ENCODE measurements at regions not wholly inside any gene's neighbourhood (a gene's known extent, or its start where the extent isn't known, plus 50 kb on each side); places are given as distances from the start of the nearest gene placed in this dataset.

DNA sequence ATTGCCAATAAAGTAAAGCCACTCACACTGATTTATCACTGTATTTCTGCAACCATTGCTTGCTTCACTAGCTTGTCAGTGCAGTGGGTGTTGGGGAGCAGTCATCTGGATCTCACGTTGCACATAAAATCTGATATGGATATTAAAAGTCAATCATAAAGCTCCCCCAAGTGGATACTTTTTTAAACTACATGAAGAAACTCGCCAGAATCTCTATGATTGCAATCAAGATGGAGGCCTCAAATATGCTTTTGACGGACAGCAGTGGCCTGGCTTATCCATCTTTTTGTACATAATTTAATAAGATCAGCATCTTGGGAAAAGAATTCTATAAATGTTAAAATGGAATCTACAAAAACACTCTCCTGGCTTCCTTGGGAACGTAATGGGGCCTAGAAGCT lies 137.7 kb downstream of the WT1 start:
- TF ChIP-seq, protein P1, sequence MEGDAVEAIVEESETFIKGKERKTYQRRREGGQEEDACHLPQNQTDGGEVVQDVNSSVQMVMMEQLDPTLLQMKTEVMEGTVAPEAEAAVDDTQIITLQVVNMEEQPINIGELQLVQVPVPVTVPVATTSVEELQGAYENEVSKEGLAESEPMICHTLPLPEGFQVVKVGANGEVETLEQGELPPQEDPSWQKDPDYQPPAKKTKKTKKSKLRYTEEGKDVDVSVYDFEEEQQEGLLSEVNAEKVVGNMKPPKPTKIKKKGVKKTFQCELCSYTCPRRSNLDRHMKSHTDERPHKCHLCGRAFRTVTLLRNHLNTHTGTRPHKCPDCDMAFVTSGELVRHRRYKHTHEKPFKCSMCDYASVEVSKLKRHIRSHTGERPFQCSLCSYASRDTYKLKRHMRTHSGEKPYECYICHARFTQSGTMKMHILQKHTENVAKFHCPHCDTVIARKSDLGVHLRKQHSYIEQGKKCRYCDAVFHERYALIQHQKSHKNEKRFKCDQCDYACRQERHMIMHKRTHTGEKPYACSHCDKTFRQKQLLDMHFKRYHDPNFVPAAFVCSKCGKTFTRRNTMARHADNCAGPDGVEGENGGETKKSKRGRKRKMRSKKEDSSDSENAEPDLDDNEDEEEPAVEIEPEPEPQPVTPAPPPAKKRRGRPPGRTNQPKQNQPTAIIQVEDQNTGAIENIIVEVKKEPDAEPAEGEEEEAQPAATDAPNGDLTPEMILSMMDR (optimal IDR thresholded peaks at IDR 0.05 in 1 of 3, IDR thresholded peaks at IDR 0.05 in 1 of 3, conservative IDR thresholded peaks at IDR 0.05 in 1 of 3; ENCODE audit: extremely low read depth in 1 of 3, insufficient read depth in 2 of 3, low read length in 3 of 3): peak in 1 of 3 experiments; percentile 33
- TF ChIP-seq EZH2 (IDR thresholded peaks at IDR 0.05; ENCODE audit: low read length): no peak
